ENCODE measurements at regions not wholly inside any gene's neighbourhood (a gene's known extent, or its start where the extent isn't known, plus 50 kb on each side); places are given as distances from the start of the nearest gene placed in this dataset.
A peak's percentile ranks its signal among the peaks of the same experiment; 100 is the strongest.

GRCh38 chrX:13494562-13494961 lies 74.8 kb upstream of the EGFL6 start:
- Histone ChIP-seq H3K36me3 (no peaks in the 10 kb centered on the region), H3K4me1 (no peaks in the 10 kb centered on the region), H3K27me3 (peaks cover 0 to 38% of the 10 kb centered on the region in 2 donors), H3K4me3 (no peak overlapping the region), H3K9me3 (no peaks in the 10 kb centered on the region), H3K27ac (no peak overlapping the region)
- no peak for DNase-seq (ENCODE audit: low spot score in 2 of 2)
- TF ChIP-seq CTCF (IDR thresholded peaks at IDR 0.05) (no peak), POLR2AphosphoS5 (IDR thresholded peaks at IDR 0.05) (no peak), POLR2A (IDR thresholded peaks at IDR 0.05) (no peak)
- intact Hi-C loops (cut with DNase I; ENCODE audit: low total_unique reads): loop anchor here (10.0 kb wide), 1 partner anchor 520 kb away; the partner anchor contains the start of gene TMSB4X

GRCh38 chrX:13493659-13494058 lies 75.7 kb upstream of the EGFL6 start:
- TF ChIP-seq POLR2A (IDR thresholded peaks at IDR 0.05) (no peak), CTCF (IDR thresholded peaks at IDR 0.05) (no peak), POLR2AphosphoS5 (IDR thresholded peaks at IDR 0.05) (no peak)
- H3K4me3 ChIP-seq: no peak overlapping the region
- no peaks in the 10 kb centered on the region for H3K36me3 ChIP-seq
- intact Hi-C loops (cut with DNase I; ENCODE audit: low total_unique reads): loop anchor here (10.0 kb wide), 1 partner anchor 519 kb away; the partner anchor contains the start of gene TMSB4X
- no peak for DNase-seq (ENCODE audit: low spot score in 2 of 2)
- H3K27ac ChIP-seq: no peak overlapping the region
- no peaks in the 10 kb centered on the region for H3K9me3 ChIP-seq
- H3K4me1 ChIP-seq: no peaks in the 10 kb centered on the region
- peaks cover 0 to 37% of the 10 kb centered on the region in 2 donors for H3K27me3 ChIP-seq

GRCh38 chrX:13492286-13492685 lies 77.1 kb upstream of the EGFL6 start:
- Histone ChIP-seq H3K4me1 (no peaks in the 10 kb centered on the region), H3K9me3 (no peaks in the 10 kb centered on the region), H3K4me3 (no peak overlapping the region), H3K36me3 (no peaks in the 10 kb centered on the region), H3K27ac (no peak overlapping the region), H3K27me3 (peaks cover 0 to 29% of the 10 kb centered on the region in 2 donors)
- no peak for DNase-seq (ENCODE audit: low spot score in 2 of 2)
- TF ChIP-seq POLR2A (IDR thresholded peaks at IDR 0.05) (no peak), POLR2AphosphoS5 (IDR thresholded peaks at IDR 0.05) (no peak), CTCF (IDR thresholded peaks at IDR 0.05) (no peak)
- intact Hi-C loops (cut with DNase I; ENCODE audit: low total_unique reads): loop anchor here (10.0 kb wide), 1 partner anchor 517 kb away; the partner anchor contains the start of gene TMSB4X

- no peaks in the 10 kb centered on the region for H3K9me3 ChIP-seq
- peaks cover 0 to 29% of the 10 kb centered on the region in 2 donors for H3K27me3 ChIP-seq
- H3K4me3 ChIP-seq: no peak overlapping the region
- no peak overlapping the region for H3K27ac ChIP-seq
- intact Hi-C loops (cut with DNase I; ENCODE audit: low total_unique reads): loop anchor here (10.0 kb wide), 1 partner anchor 516 kb away; the partner anchor contains the start of gene TMSB4X
- H3K4me1 ChIP-seq: no peaks in the 10 kb centered on the region
- DNase-seq (ENCODE audit: low spot score in 2 of 2): no peak
- H3K36me3 ChIP-seq: no peaks in the 10 kb centered on the region
- TF ChIP-seq POLR2AphosphoS5 (IDR thresholded peaks at IDR 0.05) (no peak), POLR2A (IDR thresholded peaks at IDR 0.05) (no peak), CTCF (IDR thresholded peaks at IDR 0.05) (no peak)
Observed at GRCh38 chrX:13491061-13491460, 78.3 kb upstream of the EGFL6 start.

GRCh38 chrX:13489454-13489853 lies 79.9 kb upstream of the EGFL6 start:
- TF ChIP-seq POLR2AphosphoS5 (IDR thresholded peaks at IDR 0.05) (peak in 1 of 3 donors; percentile 52), POLR2A (IDR thresholded peaks at IDR 0.05) (no peak)
- peak overlapping the region; percentile 0 to 88 for H3K27ac ChIP-seq
- no peak overlapping the region for H3K4me3 ChIP-seq
- H3K9me3 ChIP-seq: no peaks in the 10 kb centered on the region
- H3K4me1 ChIP-seq: no peaks in the 10 kb centered on the region
- DNase-seq (ENCODE audit: low spot score in 2 of 2): no peak
- peaks cover 0 to 37% of the 10 kb centered on the region in 2 donors for H3K27me3 ChIP-seq
- H3K36me3 ChIP-seq: no peaks in the 10 kb centered on the region
- intact Hi-C loops (cut with DNase I; ENCODE audit: low total_unique reads): no loop called here
